GM12878 (cell line): ENCODE measurements at regions not wholly inside any gene's neighbourhood (a gene's known extent, or its start where the extent isn't known, plus 50 kb on each side); places are given as distances from the start of the nearest gene placed in this dataset.

Experiments
- PKNOX1 ChIP-seq: fragments of 450-650 bp; IDR thresholded peaks from 2 replicates; pipeline ENCODE4 v1.6.1; 2016; ENCODE audit warnings: mild to moderate bottlenecking
- SMAD1 ChIP-seq: fragments of 450-650 bp; IDR thresholded peaks from 2 replicates; pipeline ENCODE4 v1.6.1; 2018; ENCODE audit warnings: mild to moderate bottlenecking, low read depth; ENCODE audit not compliant: partially characterized antibody

DNA sequence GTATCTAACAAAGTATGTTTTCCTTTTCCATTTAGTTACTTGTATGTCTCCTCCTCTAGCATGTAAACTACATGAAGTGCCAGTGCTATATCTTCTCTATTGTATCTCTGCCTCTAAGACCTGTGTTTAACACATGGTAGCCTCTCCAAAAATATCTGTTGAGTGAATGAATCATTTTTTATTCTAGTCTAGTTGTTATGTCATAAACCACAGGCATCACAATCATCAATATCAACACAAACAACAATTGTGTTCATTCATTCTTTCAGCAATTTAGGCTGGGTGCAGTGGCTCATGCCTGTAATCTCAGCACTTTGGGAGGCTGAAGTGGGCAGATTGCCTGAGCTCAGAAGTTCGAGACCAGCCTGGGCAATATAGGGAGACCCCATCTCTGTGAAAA, 111.6 kb upstream of the EYA4 start:
- TF ChIP-seq SMAD1 (no peak), PKNOX1 (no peak)
